HFF-Myc (cell line): ENCODE measurements at regions not wholly inside any gene's neighbourhood (a gene's known extent, or its start where the extent isn't known, plus 50 kb on each side); places are given as distances from the start of the nearest gene placed in this dataset.

Experiments
- DNase-seq: peaks from one replicate; pipeline ENCODE4 v3.0.0-alpha.2; 2011; ENCODE audit warnings: low read depth; ENCODE audit errors: extremely low read depth
- H3K4me3 ChIP-seq: replicated peaks from 2 replicates; pipeline ENCODE4 v1.5.1; 2011; ENCODE audit warnings: low read depth, mild to moderate bottlenecking, control low read depth, low read length
- TF ChIP-seq, protein P1 (sequence below): IDR thresholded peaks from 2 replicates; pipeline ENCODE4 v1.5.1; 2012; ENCODE audit warnings: mild to moderate bottlenecking, low read depth, low read length, control low read depth; ENCODE audit errors: missing control alignments

DNA sequence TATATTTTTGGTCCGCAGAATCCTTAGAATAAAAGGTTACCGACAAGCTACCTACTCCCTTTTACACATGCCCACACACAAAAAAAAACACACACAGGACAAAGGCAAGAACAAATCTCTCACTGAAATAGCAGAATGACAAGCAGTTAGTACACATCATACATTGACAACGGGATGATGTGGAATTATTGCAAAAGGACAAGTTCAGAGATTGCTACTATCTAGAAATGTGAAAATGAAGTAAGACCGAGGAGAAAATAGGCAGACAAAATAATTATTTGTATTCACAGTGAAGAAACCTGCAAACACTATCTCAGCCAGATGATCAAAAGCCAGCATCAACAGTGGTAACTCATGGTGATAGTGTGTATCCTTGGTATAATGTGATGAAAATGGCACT lies 112.2 kb upstream of the C3orf80 start:
- no peak for DNase-seq
- H3K4me3 ChIP-seq, result no peak overlapping the region
- TF ChIP-seq, protein P1, sequence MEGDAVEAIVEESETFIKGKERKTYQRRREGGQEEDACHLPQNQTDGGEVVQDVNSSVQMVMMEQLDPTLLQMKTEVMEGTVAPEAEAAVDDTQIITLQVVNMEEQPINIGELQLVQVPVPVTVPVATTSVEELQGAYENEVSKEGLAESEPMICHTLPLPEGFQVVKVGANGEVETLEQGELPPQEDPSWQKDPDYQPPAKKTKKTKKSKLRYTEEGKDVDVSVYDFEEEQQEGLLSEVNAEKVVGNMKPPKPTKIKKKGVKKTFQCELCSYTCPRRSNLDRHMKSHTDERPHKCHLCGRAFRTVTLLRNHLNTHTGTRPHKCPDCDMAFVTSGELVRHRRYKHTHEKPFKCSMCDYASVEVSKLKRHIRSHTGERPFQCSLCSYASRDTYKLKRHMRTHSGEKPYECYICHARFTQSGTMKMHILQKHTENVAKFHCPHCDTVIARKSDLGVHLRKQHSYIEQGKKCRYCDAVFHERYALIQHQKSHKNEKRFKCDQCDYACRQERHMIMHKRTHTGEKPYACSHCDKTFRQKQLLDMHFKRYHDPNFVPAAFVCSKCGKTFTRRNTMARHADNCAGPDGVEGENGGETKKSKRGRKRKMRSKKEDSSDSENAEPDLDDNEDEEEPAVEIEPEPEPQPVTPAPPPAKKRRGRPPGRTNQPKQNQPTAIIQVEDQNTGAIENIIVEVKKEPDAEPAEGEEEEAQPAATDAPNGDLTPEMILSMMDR, result no peak

DNA sequence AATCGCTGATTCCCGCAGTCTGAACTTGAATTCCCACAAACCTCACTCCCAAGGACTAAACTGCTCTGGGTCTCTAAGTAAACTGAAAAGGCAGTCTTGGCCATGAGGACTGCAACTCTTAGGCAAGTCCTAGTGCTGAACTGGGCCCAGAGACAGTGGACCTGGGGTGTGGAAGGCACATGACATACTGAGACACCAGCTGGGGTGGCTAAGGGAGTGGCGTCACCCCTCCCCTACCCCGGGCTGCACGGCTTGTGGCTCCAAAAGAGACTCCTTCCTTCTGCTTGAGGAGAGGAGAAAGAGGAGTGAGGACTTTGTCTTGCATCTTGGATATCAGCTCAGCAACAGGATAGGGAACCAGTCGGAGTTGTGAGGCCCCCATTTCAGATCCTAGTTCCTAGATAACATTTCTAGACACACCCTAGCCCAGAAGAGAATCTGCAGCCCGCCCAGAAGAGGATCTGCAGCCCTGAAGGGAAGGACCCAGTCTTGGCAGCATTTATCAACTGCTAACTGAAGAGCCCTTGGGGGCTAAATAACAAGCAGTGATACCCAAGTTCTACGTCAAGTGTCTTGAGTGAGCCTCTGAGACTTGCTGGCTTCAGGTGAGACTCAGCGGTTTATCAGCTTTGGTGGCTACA lies 110.7 kb upstream of the C3orf80 start:
- no peak overlapping the region for H3K4me3 ChIP-seq
- DNase-seq, result no peak
- TF ChIP-seq, protein P1, result no peak

DNA sequence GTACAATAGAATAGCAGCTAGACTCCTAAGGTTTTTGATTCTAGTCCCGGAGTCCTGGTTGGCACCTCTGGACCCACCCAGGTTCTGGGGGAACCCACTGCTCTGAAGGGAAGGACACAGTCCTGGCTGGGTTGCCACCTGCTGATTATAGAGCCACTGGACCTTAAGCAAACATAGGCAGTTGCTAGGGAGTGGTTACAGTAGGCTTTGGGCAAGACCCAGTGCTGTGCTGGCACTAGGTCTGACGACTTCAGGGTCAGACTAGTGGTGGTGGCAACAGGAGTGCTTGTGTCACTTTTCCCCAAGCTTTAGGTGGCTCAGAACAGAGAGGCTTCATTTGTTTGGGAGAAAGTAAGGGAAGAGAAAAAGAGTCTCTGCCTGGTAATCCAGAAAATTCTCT lies 109.8 kb upstream of the C3orf80 start:
- TF ChIP-seq, protein P1, result no peak
- H3K4me3 ChIP-seq, result no peak overlapping the region
- no peak for DNase-seq

DNA sequence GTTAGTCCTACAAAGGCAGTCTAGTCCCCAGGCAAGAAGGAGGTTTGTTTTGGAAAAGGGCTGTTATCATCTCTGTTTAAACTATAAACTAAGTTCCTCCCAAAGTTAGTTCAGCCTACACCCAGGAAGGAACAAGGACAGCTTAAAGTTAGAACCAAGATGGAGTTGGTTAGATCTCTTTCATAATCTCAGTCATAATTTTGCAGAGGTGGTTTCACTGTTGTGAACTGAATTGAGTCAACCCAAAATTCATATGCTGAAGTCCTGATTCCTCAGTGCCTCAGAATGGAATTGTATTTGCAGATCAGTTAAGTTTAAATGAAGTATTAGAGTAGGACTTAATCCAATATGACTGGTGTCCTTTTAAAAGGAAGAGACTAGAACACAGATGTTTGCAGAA lies 101.0 kb upstream of the C3orf80 start:
- no peak overlapping the region for H3K4me3 ChIP-seq
- TF ChIP-seq, protein P1, result no peak
- no peak for DNase-seq

DNA sequence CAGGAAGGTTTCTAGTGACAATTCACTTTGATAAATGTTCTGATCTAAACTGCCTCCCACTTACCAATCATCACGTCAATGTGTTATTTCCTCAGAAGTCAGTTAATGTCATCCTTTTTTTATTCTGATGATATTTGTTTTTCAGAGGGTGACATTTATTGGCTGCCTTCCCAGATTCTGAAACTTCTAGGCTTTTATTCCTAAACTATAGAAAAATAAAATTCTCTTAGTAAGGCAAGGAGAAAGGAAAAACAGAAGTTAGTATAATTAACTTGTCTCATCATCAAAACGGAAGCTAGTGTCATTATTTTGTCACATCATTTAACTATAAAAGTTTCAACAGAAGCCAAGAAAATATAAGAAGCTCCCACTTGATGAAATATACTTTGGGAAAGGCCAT lies 100.0 kb upstream of the C3orf80 start:
- DNase-seq, result no peak
- H3K4me3 ChIP-seq, result no peak overlapping the region
- TF ChIP-seq, protein P1, result no peak

DNA sequence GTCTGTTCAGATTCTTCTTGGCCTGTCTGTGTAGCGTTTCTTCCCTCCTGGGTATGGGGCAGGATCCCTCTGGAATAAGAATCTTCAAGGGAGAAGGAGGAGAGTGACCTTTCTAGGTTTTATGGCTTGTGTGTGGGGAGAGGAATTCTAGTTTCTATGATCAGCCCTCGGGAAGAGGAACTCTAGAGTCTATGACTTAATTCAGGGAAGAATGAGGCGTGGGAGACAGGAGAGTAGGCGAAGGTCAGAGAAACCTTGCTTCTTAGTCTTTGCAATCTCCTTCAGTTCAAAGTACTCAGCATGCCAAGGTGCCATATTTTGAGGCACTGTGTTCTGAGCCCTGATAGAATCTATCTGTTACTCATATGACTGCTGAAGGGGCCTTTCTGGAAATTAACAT lies 99.2 kb upstream of the C3orf80 start:
- DNase-seq, result no peak
- TF ChIP-seq, protein P1, result no peak
- H3K4me3 ChIP-seq, result no peak overlapping the region

DNA sequence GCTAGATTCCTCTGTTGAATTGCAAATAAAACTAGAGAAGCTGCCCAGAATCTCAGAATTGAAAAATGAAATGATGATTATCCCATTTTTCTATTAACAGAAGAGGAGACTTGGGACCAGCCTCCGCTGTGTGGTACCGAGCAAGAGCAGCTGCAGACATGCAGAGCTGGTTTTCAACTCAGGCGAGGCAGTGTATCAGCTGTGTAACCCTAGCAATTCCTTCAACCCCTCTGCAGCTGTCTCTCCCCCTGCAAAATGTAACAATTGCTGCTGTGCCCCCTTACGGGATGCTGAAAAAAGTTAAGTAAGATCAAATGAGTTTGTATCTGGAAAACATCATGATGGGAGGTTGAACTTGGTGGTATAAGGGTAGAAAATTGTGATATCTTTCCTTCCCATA lies 98.5 kb upstream of the C3orf80 start:
- TF ChIP-seq, protein P1, result no peak
- no peak for DNase-seq
- H3K4me3 ChIP-seq, result no peak overlapping the region
